ENCODE measurements at regions not wholly inside any gene's neighbourhood (a gene's known extent, or its start where the extent isn't known, plus 50 kb on each side); places are given as distances from the start of the nearest gene placed in this dataset.
"Not testable (repeated sequence)": the region's sequence is repeated elsewhere in the genome, so short reads cannot be mapped to it uniquely, and the experiment has no call there.

DNA sequence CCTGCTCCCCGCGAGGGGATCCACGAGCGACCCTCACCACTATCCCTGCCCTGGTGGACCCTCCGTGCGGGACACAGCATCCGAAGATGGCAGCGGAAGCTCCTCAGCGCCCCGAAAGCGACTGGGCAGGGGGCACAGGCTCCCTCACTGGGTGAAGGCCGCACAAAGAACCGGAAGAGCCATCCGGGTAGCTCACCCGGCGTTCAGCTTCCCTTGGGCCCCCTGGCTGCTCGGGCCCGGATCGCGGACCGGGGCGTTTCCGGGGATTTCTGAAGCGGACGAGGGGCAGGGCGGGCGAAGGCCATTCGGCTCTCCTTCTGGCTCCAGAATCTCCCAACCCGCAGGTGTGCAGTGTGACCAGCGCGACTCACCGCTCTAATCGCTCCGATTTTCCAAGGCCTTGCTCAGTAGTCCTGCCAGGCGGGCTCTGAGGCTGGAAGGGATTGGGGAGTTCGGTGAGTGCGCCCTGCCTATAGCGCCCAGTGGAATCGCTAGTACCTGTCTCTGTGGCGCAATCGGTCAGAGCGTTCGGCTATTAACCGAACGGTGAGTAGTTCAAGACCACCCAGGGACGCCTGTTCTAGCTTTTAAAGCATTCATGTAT is 94.3 kb upstream of the NBPF11 start:
- H3K27ac ChIP-seq (ENCODE audit: control insufficient read depth, insufficient read depth); RAD21 ChIA-PET (ENCODE audit: unreplicated experiment); DNase-seq (ENCODE audit: low read depth, low spot score); CTCF ChIA-PET; H3K79me2 ChIP-seq (ENCODE audit: control insufficient read depth, insufficient read depth, low read length); H3K4me2 ChIP-seq (ENCODE audit: control insufficient read depth, insufficient read depth); H3K36me3 ChIP-seq (ENCODE audit: control insufficient read depth in 2 of 2, insufficient read depth in 2 of 2, low read length in 1 of 2); intact Hi-C loops (cut with micrococcal nuclease; ENCODE audit: unreplicated experiment); FAIRE-seq; BruUV-seq (replicated peaks); ATAC-seq; H3K4me1 ChIP-seq (ENCODE audit: control insufficient read depth, insufficient read depth, low read length); SMC1A ChIA-PET (ENCODE audit: uncharacterized antibody, unreplicated experiment); H3K27me3 ChIP-seq (replicated peaks in 1 of 2; ENCODE audit: control insufficient read depth in 2 of 2, insufficient read depth in 2 of 2, low read length in 1 of 2); H3K4me3 ChIP-seq; POLR2A ChIA-PET; H3K9ac ChIP-seq (ENCODE audit: control insufficient read depth, insufficient read depth, low read length); H2AFZ ChIP-seq (ENCODE audit: control insufficient read depth, low read depth, low read length); H4K20me1 ChIP-seq (ENCODE audit: control insufficient read depth, insufficient read depth); in situ Hi-C loops (cut with MboI); H3K9me3 ChIP-seq (replicated peaks; ENCODE audit: control insufficient read depth, insufficient read depth, low read length): not testable (repeated sequence)
- WGBS (ENCODE audit: insufficient coverage, insufficient replicate concordance, low lambda C conversion rate, missing lambda C conversion rate), result 57% methylated on average over 12 of the region's 46 CpGs

DNA sequence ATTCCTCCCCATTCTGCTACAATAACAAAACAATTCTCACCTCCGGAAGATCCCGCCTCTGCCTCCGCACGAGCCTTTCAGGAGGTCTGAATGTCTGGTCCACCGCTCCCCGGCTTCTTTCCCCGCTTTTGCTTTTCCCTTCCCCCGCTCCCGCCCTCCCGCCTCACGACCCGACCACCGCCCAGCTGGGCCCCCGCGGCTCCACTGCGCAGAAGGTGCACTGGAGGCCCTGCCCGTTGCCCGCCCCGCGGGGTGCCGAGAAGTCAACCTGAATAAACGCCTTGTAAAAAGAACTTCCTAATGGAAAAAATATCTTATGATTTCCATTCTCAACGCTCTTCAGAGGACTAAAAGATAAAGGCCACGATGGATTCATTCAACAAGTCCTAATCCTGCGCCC is 93.8 kb upstream of the NBPF11 start:
- FAIRE-seq; H3K36me3 ChIP-seq (ENCODE audit: control insufficient read depth in 2 of 2, insufficient read depth in 2 of 2, low read length in 1 of 2); H3K4me2 ChIP-seq (ENCODE audit: control insufficient read depth, insufficient read depth); BruUV-seq (replicated peaks); RAD21 ChIA-PET (ENCODE audit: unreplicated experiment); CTCF ChIA-PET; H3K9me3 ChIP-seq (replicated peaks; ENCODE audit: control insufficient read depth, insufficient read depth, low read length); SMC1A ChIA-PET (ENCODE audit: uncharacterized antibody, unreplicated experiment); H3K4me3 ChIP-seq; intact Hi-C loops (cut with micrococcal nuclease; ENCODE audit: unreplicated experiment); H3K27me3 ChIP-seq (replicated peaks in 1 of 2; ENCODE audit: control insufficient read depth in 2 of 2, insufficient read depth in 2 of 2, low read length in 1 of 2); H4K20me1 ChIP-seq (ENCODE audit: control insufficient read depth, insufficient read depth); H3K79me2 ChIP-seq (ENCODE audit: control insufficient read depth, insufficient read depth, low read length); H2AFZ ChIP-seq (ENCODE audit: control insufficient read depth, low read depth, low read length); H3K4me1 ChIP-seq (ENCODE audit: control insufficient read depth, insufficient read depth, low read length); H3K9ac ChIP-seq (ENCODE audit: control insufficient read depth, insufficient read depth, low read length); DNase-seq (ENCODE audit: low read depth, low spot score); POLR2A ChIA-PET; in situ Hi-C loops (cut with MboI); H3K27ac ChIP-seq (ENCODE audit: control insufficient read depth, insufficient read depth); ATAC-seq: not testable (repeated sequence)
- WGBS (ENCODE audit: insufficient coverage, insufficient replicate concordance, low lambda C conversion rate, missing lambda C conversion rate), result 0% methylated on average over 2 of the region's 25 CpGs

DNA sequence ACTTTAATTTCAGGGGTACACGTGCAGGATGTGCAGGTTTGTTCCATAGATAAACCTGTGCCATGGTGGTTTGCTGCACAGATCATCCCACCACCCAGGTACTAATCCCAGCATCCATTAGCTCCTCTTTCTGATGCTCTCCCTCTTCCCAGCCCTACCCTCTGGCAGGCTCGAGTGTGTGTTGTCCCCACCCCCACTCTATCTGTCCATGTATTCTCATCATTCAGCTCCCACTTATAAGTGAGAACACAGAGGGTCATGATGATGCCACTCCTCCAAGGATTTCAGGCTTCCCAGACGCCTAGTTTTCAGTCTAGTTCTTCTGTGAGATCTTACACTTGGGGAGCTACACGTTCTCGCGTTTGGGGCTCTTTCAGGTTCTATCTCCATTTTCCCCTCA is 93.4 kb upstream of the NBPF11 start:
- SMC1A ChIA-PET (ENCODE audit: uncharacterized antibody, unreplicated experiment); H3K9me3 ChIP-seq (replicated peaks; ENCODE audit: control insufficient read depth, insufficient read depth, low read length); BruUV-seq (replicated peaks); H3K36me3 ChIP-seq (ENCODE audit: control insufficient read depth in 2 of 2, insufficient read depth in 2 of 2, low read length in 1 of 2); H3K27ac ChIP-seq (ENCODE audit: control insufficient read depth, insufficient read depth); H3K27me3 ChIP-seq (replicated peaks in 1 of 2; ENCODE audit: control insufficient read depth in 2 of 2, insufficient read depth in 2 of 2, low read length in 1 of 2); H4K20me1 ChIP-seq (ENCODE audit: control insufficient read depth, insufficient read depth); FAIRE-seq; CTCF ChIA-PET; H3K4me3 ChIP-seq; RAD21 ChIA-PET (ENCODE audit: unreplicated experiment); H3K4me1 ChIP-seq (ENCODE audit: control insufficient read depth, insufficient read depth, low read length); intact Hi-C loops (cut with micrococcal nuclease; ENCODE audit: unreplicated experiment); H3K4me2 ChIP-seq (ENCODE audit: control insufficient read depth, insufficient read depth); POLR2A ChIA-PET; H3K9ac ChIP-seq (ENCODE audit: control insufficient read depth, insufficient read depth, low read length); DNase-seq (ENCODE audit: low read depth, low spot score); ATAC-seq; in situ Hi-C loops (cut with MboI); H3K79me2 ChIP-seq (ENCODE audit: control insufficient read depth, insufficient read depth, low read length); H2AFZ ChIP-seq (ENCODE audit: control insufficient read depth, low read depth, low read length): not testable (repeated sequence)
- no CpG with 5 or more reads among the region's 6 CpGs for WGBS (ENCODE audit: insufficient coverage, insufficient replicate concordance, low lambda C conversion rate, missing lambda C conversion rate)

DNA sequence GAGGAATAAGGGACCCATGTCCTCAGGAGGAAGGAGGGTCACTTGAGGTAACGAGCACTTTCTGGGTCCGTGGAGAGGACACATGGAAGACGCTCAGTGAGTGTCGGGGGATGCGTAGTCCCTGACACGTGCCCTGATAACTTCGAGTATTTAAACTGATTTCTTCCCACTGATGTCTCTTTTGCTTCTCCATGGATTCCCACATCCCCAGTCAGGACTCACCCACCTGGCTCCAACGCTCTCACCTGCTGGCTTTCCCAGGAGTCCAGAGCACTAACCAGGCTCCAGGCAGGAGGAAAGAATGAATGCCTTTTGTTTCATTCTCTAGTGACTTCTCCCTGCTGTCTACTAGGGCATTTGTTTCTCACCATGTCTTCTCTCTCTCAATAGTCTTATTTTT is 81.2 kb upstream of the NBPF11 start:
- ATAC-seq; H3K4me1 ChIP-seq (ENCODE audit: control insufficient read depth, insufficient read depth, low read length); H3K27ac ChIP-seq (ENCODE audit: control insufficient read depth, insufficient read depth); DNase-seq (ENCODE audit: low read depth, low spot score); H2AFZ ChIP-seq (ENCODE audit: control insufficient read depth, low read depth, low read length); SMC1A ChIA-PET (ENCODE audit: uncharacterized antibody, unreplicated experiment); in situ Hi-C loops (cut with MboI); H3K27me3 ChIP-seq (replicated peaks in 1 of 2; ENCODE audit: control insufficient read depth in 2 of 2, insufficient read depth in 2 of 2, low read length in 1 of 2); FAIRE-seq; H3K9ac ChIP-seq (ENCODE audit: control insufficient read depth, insufficient read depth, low read length); H3K36me3 ChIP-seq (ENCODE audit: control insufficient read depth in 2 of 2, insufficient read depth in 2 of 2, low read length in 1 of 2); H3K4me3 ChIP-seq; CTCF ChIA-PET; BruUV-seq (replicated peaks); POLR2A ChIA-PET; H3K4me2 ChIP-seq (ENCODE audit: control insufficient read depth, insufficient read depth); intact Hi-C loops (cut with micrococcal nuclease; ENCODE audit: unreplicated experiment); RAD21 ChIA-PET (ENCODE audit: unreplicated experiment); H3K79me2 ChIP-seq (ENCODE audit: control insufficient read depth, insufficient read depth, low read length); H3K9me3 ChIP-seq (replicated peaks; ENCODE audit: control insufficient read depth, insufficient read depth, low read length); H4K20me1 ChIP-seq (ENCODE audit: control insufficient read depth, insufficient read depth): not testable (repeated sequence)
- 33% methylated on average over 2 of the region's 8 CpGs for WGBS (ENCODE audit: insufficient coverage, insufficient replicate concordance, low lambda C conversion rate, missing lambda C conversion rate)
